Tongue (tissue), 1 donor: ENCODE measurements at regions not wholly inside any gene's neighbourhood (a gene's known extent, or its start where the extent isn't known, plus 50 kb on each side); places are given as distances from the start of the nearest gene placed in this dataset.
A peak's percentile ranks its signal among the peaks of the same experiment; 100 is the strongest.

ENCODE experiments used
- DNase-seq: peaks from one replicate; pipeline ENCODE4 v3.0.0-alpha.2; 2015

DNA sequence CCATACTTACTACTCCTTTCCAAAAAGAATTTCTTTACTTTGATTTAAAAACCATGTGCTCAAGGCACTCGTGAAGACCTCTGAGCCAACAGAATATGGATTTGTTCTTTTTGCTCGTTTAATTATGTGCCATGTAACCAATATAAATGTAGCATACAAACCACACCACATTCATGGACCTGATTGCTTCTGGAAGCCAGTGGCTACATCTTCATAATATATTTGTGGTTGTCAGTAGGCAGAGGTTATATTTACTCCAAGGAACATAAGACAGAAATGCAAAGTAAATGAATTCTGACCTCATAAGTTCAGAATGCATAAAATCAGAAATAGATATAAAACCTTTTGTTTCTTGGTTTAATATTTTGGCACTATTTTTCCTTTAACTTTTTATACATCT lies 373.0 kb downstream of the HDGFL1 start:
- DNase-seq: no peak

DNA sequence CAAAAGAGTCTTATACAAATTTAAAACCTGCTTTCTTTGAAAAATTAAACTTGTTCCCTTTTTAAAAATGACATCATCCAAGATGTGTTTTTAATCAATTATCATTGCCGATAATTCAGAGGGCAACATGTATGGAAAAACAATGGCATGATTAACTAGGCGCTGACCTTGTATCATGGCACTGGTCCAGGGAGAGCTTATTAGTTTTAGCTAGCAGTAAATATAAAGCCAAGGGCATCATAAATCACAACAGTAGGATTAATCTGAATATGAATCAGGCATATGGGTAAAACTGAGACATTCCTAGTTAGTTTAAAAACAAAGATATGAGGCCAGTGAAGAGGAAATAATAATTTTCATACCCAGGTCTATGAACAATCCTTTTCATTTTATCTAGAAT lies 374.0 kb downstream of the HDGFL1 start:
- DNase-seq: no peak

DNA sequence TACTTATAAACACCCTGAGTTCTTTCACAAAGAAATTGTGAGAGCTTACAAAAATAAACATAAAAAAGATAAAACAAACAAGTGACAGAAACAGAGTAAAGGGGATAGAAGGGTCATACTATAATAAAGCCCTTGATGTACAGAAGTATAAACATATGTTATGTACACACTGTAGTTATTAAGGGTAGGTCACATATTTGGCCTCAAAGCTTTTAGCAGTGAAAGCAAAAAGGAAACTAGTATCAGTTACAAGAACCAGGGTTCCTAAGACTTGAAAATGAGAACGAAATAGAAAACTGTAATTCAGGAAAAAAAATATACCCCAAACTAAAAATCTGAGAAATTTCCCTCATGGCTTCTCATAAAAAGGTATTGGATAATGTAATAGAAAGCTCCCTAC lies 380.6 kb downstream of the HDGFL1 start:
- no peak for DNase-seq

DNA sequence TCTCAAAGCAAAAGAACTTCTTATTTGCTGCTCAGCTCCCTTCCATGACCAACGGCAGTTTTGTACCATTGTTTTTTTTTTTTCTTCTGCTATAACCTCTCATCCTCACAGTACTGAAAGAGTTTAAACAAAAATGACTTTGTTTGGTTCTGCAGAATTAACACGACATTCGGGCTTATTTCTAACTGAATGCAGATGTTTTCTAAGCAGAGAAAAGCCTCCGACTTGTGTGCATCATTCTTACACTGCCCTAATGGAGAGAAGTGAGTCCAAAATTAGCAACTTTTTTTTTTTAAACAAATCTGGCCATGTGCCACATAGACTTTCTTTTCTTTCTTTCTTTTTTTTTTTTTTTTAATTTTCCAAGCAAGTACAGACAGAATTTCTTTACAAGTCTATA lies 382.7 kb downstream of the HDGFL1 start:
- DNase-seq: peak; percentile 70

GRCh38 chr6:22954749-22955385 lies 385.5 kb downstream of the HDGFL1 start:
- DNase-seq: no peak

DNA sequence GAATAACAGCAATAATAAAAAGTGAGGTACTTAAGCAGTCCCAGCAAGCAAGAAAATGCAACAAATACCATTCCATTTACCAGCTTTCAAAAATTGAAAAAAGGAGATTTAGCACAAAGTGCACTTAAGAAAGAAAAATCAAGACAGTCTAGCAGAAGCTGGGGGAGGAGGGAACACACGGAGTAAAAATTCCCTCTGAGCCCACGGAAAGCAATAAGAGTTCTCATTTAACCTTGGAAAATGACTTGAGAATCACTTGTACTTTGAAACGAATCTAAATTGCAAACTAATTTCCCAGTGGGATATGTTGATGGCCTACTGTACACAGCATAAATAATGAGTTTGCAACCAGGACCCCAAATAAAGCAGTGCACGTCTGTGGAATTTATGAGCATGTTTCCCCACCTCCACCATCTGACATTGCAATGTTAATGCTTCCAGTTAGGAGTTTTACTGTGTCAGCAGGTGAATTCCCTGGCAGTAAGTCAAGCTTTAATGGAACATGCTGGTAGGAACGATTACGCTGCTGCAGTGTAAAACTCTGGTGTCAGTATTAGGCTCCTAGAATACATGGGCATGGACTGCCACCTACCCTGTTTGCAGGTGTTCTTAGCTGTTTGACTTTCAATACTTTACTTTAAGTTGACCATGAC lies 386.8 kb downstream of the HDGFL1 start:
- DNase-seq: no peak

- no peak for DNase-seq
These were observed 389.3 kb downstream of the HDGFL1 start for GRCh38 chr6:22958677-22959076.

DNA sequence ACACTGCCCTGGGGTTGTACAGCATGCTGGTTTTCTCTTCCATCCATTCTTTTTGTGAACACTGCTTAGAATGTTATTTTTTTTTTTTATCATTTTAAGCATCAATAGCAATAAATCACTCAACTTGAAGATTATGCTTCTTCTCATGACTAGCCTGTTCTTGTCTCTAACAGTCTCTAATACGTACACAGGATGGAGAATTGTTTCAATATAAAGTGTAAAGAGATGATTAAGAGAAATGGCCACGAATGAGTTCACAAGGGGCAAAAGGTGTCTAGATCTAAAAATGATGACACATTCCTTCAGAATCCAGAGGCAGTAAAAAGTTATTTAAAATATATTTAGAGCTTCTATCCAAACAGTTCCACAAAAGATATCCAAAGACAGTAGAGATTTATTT lies 390.2 kb downstream of the HDGFL1 start:
- DNase-seq: no peak

- DNase-seq: no peak
These were observed 395.0 kb downstream of the HDGFL1 start for GRCh38 chr6:22964334-22964733.

- DNase-seq: no peak
These were observed 396.5 kb downstream of the HDGFL1 start for GRCh38 chr6:22965889-22966288.

GRCh38 chr6:22966691-22967422 lies 397.5 kb downstream of the HDGFL1 start:
- peak; percentile 75 for DNase-seq

DNA sequence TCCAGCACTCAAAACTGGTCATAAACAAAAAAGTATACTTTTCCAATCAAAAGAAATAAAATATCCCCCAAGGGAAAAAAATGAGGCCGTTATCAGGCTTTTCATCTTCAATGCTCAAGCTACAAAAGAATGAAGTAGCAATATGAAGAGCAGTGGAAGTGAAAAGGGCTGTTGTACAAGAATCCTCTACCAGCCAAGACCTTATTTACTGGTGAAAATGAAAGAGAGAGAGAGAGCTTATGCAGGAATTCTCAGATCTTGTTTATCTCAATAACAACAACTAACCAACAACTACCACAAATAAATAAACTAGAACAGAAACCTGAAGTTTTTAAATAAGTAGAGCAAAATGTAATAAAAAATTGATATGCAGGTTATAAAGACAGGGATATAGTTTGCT lies 400.6 kb downstream of the HDGFL1 start:
- no peak for DNase-seq

- no peak for DNase-seq
These were observed 403.4 kb downstream of the HDGFL1 start for GRCh38 chr6:22972771-22973170.

- DNase-seq: no peak
These were observed 405.7 kb downstream of the HDGFL1 start for GRCh38 chr6:22975079-22975478.

- no peak for DNase-seq
These were observed 411.1 kb downstream of the HDGFL1 start for GRCh38 chr6:22980446-22980845.

GRCh38 chr6:23002044-23002619 lies 432.8 kb downstream of the HDGFL1 start:
- peak; percentile 11 for DNase-seq

- DNase-seq: peak; percentile 95
These were observed 434.5 kb downstream of the HDGFL1 start for GRCh38 chr6:23003671-23004467.

DNA sequence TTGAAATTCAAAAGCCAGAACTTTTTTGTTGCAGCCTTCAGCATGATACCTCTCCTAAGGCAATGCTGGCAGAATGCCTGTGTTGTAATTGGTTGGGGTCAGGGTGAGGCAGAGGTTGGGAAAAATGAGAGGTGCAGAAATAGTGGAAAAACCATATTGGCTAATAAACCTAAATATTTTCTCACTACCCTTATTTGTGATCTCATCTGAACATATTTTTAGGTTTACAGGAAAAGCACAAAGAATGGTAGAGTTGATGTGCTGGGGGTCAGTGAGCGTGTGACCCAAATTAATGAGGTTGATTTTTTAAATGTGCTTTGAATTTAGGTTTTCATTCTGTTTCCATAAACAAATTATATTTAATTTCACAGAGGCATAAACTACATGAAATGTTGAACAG lies 437.3 kb downstream of the HDGFL1 start:
- DNase-seq: no peak

- no peak for DNase-seq
These were observed 442.2 kb downstream of the HDGFL1 start for GRCh38 chr6:23011615-23012014.

GRCh38 chr6:23013776-23014175 lies 444.4 kb downstream of the HDGFL1 start:
- no peak for DNase-seq

GRCh38 chr6:23016696-23017095 lies 447.3 kb downstream of the HDGFL1 start:
- peak; percentile 54 for DNase-seq

- no peak for DNase-seq
These were observed 452.1 kb downstream of the HDGFL1 start for GRCh38 chr6:23021487-23021886.
